HepG2 (cell line): ENCODE measurements at regions not wholly inside any gene's neighbourhood (a gene's known extent, or its start where the extent isn't known, plus 50 kb on each side); places are given as distances from the start of the nearest gene placed in this dataset.

Experiments used
- BORCS8-MEF2B ChIP-seq: sonication (generic); formaldehyde crosslinking; IDR thresholded peaks from 2 replicates; pipeline ENCODE4 v1.8.0; 2022; ENCODE audit warnings: mild to moderate bottlenecking, missing genetic modification reagents
- ZSCAN29 ChIP-seq: sonication (generic); formaldehyde crosslinking; conservative IDR thresholded peaks from 2 replicates; pipeline ENCODE4 v1.4.0; 2020; ENCODE audit warnings: mild to moderate bottlenecking, missing genetic modification reagents
- TF ChIP-seq, protein P1 (sequence below): sonication (generic); formaldehyde crosslinking; IDR thresholded peaks from 2 replicates; pipeline ENCODE4 v1.4.0; 2020; ENCODE audit warnings: missing genetic modification reagents
- TF ChIP-seq, protein P2 (sequence below): sonication (generic); formaldehyde crosslinking; IDR thresholded peaks from 2 replicates; pipeline ENCODE4 v1.5.1; 2020; ENCODE audit warnings: missing genetic modification reagents, mild to moderate bottlenecking, borderline replicate concordance
- TF ChIP-seq, protein P3 (sequence below): sonication (generic); formaldehyde crosslinking; IDR thresholded peaks from 2 replicates; pipeline ENCODE4 v1.4.0; 2020; ENCODE audit warnings: low read depth, mild to moderate bottlenecking, missing genetic modification reagents
- TF ChIP-seq, protein P4 (sequence below), 2 experiments: sonication (generic) in 1 of 2; formaldehyde crosslinking in 1 of 2; IDR thresholded peaks; 2 replicates each; pipeline versions ENCODE4 v1.5.1 to v1.6.1; 2011 to 2020; ENCODE audit warnings: borderline replicate concordance in 1 of 2, low read depth in 1 of 2, low read length in 1 of 2, mild to moderate bottlenecking in 1 of 2, missing genetic modification reagents in 1 of 2, moderate library complexity in 1 of 2

DNA sequence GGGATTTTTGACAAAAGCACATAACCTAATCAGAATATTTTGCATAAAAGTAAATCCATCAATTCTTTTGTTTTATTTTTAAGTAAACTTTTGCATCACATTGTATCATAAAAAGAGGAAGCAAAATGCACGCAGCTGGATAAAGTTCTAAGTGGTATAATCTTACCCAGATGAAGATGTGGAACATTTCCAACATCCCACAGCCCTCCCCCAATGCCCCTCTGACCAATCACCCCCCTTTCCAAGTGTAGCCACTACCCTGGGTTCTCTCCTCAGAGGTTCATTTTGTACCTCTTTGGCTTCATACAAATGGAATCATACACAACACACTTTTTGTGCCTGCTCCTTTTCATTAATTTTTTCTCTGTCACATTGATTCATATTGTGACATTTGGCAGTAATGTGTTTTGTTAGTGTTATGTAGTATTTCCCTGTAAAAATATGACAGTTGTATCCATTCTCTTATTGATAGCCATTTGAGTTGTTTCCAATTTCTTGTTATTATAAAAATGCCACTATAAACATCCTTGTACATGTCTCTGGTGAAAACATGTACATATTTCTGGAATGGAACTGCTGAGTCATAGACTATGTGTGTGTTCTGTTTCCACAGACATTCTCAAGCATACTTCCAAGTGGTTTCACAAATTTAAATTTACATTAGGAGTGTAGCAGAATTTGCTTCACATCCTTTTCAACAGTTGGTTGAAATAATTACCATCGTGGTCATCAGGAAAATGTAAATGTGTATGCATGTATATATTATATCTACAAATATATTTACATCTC, 92.9 kb upstream of the SYNDIG1 start:
- TF ChIP-seq, protein P1, sequence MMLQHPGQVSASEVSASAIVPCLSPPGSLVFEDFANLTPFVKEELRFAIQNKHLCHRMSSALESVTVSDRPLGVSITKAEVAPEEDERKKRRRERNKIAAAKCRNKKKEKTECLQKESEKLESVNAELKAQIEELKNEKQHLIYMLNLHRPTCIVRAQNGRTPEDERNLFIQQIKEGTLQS (CRISPR knock-in tag), result no peak
- TF ChIP-seq, protein P2, sequence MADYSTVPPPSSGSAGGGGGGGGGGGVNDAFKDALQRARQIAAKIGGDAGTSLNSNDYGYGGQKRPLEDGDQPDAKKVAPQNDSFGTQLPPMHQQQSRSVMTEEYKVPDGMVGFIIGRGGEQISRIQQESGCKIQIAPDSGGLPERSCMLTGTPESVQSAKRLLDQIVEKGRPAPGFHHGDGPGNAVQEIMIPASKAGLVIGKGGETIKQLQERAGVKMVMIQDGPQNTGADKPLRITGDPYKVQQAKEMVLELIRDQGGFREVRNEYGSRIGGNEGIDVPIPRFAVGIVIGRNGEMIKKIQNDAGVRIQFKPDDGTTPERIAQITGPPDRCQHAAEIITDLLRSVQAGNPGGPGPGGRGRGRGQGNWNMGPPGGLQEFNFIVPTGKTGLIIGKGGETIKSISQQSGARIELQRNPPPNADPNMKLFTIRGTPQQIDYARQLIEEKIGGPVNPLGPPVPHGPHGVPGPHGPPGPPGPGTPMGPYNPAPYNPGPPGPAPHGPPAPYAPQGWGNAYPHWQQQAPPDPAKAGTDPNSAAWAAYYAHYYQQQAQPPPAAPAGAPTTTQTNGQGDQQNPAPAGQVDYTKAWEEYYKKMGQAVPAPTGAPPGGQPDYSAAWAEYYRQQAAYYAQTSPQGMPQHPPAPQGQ (CRISPR knock-in tag), result no peak
- no peak for TF ChIP-seq ZSCAN29 (CRISPR knock-in tag)
- TF ChIP-seq BORCS8-MEF2B (CRISPR knock-in tag), result no peak
- TF ChIP-seq, protein P3, sequence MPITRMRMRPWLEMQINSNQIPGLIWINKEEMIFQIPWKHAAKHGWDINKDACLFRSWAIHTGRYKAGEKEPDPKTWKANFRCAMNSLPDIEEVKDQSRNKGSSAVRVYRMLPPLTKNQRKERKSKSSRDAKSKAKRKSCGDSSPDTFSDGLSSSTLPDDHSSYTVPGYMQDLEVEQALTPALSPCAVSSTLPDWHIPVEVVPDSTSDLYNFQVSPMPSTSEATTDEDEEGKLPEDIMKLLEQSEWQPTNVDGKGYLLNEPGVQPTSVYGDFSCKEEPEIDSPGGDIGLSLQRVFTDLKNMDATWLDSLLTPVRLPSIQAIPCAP (CRISPR knock-in tag), result no peak
- TF ChIP-seq, protein P4, sequence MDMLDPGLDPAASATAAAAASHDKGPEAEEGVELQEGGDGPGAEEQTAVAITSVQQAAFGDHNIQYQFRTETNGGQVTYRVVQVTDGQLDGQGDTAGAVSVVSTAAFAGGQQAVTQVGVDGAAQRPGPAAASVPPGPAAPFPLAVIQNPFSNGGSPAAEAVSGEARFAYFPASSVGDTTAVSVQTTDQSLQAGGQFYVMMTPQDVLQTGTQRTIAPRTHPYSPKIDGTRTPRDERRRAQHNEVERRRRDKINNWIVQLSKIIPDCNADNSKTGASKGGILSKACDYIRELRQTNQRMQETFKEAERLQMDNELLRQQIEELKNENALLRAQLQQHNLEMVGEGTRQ (IDR thresholded peaks at IDR 0.05; ENCODE audit: low read depth, low read length), result no peak
- TF ChIP-seq, protein P4 (CRISPR knock-in tag; IDR thresholded peaks at IDR 0.05; ENCODE audit: borderline replicate concordance), result no peak
